ENCODE measurements at regions not wholly inside any gene's neighbourhood (a gene's known extent, or its start where the extent isn't known, plus 50 kb on each side); places are given as distances from the start of the nearest gene placed in this dataset.

GRCh38 chr6:40753675-40754448, 166.7 kb upstream of the LRFN2 start:
- TF ChIP-seq CTCF (IDR thresholded peaks at IDR 0.05) (no peak), POLR2A (IDR thresholded peaks at IDR 0.05; ENCODE audit: low read depth) (no peak), POLR2AphosphoS5 (IDR thresholded peaks at IDR 0.05) (no peak), EP300 (IDR thresholded peaks at IDR 0.05) (no peak)
